Esophagus (tissue), 2 donors: ENCODE measurements at regions not wholly inside any gene's neighbourhood (a gene's known extent, or its start where the extent isn't known, plus 50 kb on each side); places are given as distances from the start of the nearest gene placed in this dataset.
"Not testable (repeated sequence)": the region's sequence is repeated elsewhere in the genome, so short reads cannot be mapped to it uniquely, and the experiment has no call there.

Source experiments
- H3K27ac ChIP-seq, 2 donors: one replicate each; pipeline ENCODE4 v1.5.1; 2013; ENCODE audit warnings: low read depth in 2 of 2, mild to moderate bottlenecking in 2 of 2, inconsistent platforms in 1 of 2, low read length in 1 of 2, moderate library complexity in 1 of 2
- H3K27me3 ChIP-seq, 2 donors: one replicate each; pipeline ENCODE4 v1.6.1; 2013; ENCODE audit warnings: low read length in 2 of 2, control low read depth in 1 of 2, mild to moderate bottlenecking in 1 of 2; ENCODE audit not compliant: insufficient read depth in 2 of 2, control insufficient read depth in 1 of 2
- H3K36me3 ChIP-seq, 2 donors: one replicate each; pipeline ENCODE4 v1.6.1; 2013; ENCODE audit warnings: low read length in 1 of 2; ENCODE audit not compliant: control insufficient read depth in 2 of 2, insufficient read depth in 2 of 2
- H3K4me1 ChIP-seq, 2 donors: one replicate each; pipeline ENCODE4 v1.6.1; 2013; ENCODE audit warnings: low read length in 1 of 2; ENCODE audit not compliant: control insufficient read depth in 2 of 2, insufficient read depth in 2 of 2
- H3K4me3 ChIP-seq, 2 donors: one replicate each; pipeline ENCODE4 v1.5.1; 2013; ENCODE audit warnings: low read length in 2 of 2, mild to moderate bottlenecking in 2 of 2, low read depth in 1 of 2, moderate library complexity in 1 of 2
- H3K9me3 ChIP-seq, 2 donors: one replicate each; pipeline ENCODE4 v1.6.1; 2013; ENCODE audit warnings: mild to moderate bottlenecking in 2 of 2, low read depth in 1 of 2, low read length in 1 of 2, moderate library complexity in 1 of 2; ENCODE audit not compliant: control insufficient read depth in 2 of 2, insufficient read depth in 1 of 2
- WGBS, 2 donors: extraction: QIAGEN DNeasy Blood & Tissue Kit; methylation state at CpG; one replicate each; pipeline ENCODE4 v1.1.7; 2013; 5-methylcytosine and 5-hydroxymethylcytosine counted together
- donor health status: healthy with polysubstance abuse.
- donor health status: Bipolar disorder and iron deficiency.

DNA sequence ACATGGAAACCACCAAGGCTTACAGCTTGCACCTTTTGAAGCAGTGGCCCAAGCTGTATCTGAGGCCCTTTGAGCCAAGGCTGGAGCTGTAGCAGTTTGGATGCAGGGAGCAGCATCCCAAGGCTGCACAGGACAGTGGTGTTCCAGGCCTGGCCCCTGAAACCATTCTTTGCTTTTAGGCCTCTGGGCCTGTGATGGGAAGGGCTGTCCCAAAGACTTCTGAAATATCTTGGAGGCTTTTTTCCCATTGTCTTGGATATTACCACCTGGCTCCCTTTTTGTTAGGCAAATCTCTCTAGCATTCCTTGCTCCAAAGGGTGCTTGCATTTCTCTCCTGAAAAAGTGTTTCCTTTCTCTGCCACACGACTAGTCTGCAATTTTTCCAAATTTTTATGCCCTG lies 302.8 kb upstream of the MDFIC2 start:
- Histone ChIP-seq H3K27me3 (no peaks in the 10 kb centered on the region), H3K9me3 (peaks cover 0 to 3% of the 10 kb centered on the region in 2 donors), H3K4me3 (no peak overlapping the region), H3K4me1 (no peaks in the 10 kb centered on the region), H3K36me3 (no peaks in the 10 kb centered on the region), H3K27ac (no peak overlapping the region)
- WGBS, 2 donors, result 0 to 11% methylated on average over 1 of the region's 1 CpG

DNA sequence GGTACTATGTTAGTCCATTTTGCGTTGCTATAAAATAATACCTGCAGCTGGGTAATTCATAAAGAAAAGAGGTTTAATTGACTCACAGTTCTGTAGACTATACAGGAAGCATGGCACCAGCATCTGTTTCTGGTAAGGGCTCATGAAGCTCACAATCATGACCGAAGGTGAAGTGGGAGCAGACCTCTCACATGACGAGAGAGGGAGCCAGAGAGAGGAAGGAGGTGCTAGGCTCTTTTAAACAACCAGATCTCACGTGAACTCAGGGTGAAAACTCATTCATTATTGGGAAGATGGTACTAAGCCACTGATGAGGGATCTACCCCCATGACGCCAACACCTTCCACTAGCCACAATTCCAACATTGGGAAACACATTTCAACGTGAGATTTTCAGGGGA lies 301.7 kb upstream of the MDFIC2 start:
- Histone ChIP-seq H3K4me3 (no peak overlapping the region), H3K36me3 (no peaks in the 10 kb centered on the region), H3K9me3 (peaks cover 0 to 3% of the 10 kb centered on the region in 2 donors), H3K27ac (no peak overlapping the region), H3K27me3 (no peaks in the 10 kb centered on the region), H3K4me1 (no peaks in the 10 kb centered on the region)
- WGBS, 2 donors, result 85 to 86% methylated on average over 6 of the region's 6 CpGs

DNA sequence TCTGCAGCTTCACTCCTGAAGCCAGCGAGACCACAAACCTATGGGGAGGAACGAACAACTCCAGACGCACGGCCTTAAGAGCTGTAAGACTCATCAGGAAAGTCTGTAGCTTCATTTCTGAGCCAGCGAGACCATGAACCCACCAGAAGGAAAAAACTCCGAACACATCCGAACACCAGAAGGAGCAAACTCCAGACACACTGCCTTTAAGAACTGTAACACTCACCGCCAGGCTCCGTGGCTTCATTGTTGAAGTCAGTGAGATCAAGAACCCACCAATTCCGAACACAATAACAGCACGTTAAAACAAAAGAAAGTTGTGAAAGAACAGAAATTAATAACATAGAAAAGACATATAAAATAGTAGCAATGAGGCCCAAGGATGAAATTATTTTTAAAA lies 300.5 kb upstream of the MDFIC2 start:
- H3K27me3 ChIP-seq, result no peaks in the 10 kb centered on the region
- 96% methylated on average over 11 of the region's 11 CpGs for WGBS, 2 donors
- H3K4me3 ChIP-seq, result no peak overlapping the region
- no peaks in the 10 kb centered on the region for H3K36me3 ChIP-seq
- H3K9me3 ChIP-seq, result peaks cover 0 to 3% of the 10 kb centered on the region in 2 donors
- no peaks in the 10 kb centered on the region for H3K4me1 ChIP-seq
- no peak overlapping the region for H3K27ac ChIP-seq

DNA sequence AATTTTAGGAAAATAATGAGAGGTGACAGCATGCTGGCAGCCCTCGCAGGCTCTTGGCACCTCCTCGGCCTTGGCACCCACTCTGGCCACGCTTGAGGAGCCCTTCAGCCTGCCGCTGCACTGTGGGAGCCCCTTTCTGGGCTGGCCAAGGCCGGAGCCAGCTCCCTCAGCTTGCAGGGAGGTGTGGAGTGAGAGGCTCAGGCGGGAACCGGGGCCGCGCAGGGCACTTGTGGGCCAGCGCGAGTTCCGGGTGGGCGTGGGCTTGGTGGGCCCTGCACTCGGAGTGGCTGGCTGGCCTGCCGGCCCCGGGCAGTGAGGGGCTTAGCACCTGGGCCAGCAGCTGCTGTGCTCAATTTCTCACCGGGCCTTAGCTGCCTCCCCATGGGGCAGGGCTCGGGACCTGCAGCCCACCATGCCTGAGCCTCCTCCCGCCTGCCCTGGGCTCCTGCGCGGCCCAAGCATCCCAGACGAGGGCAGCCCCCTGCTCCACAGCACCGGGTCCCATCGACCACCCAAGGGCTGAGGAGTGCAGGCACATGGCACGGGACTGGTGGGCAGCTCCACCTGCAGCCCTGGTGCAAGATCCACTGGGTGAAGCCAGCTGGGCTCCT lies 299.3 kb upstream of the MDFIC2 start:
- H3K4me3 ChIP-seq, result not testable (repeated sequence)
- WGBS, 2 donors, result 90 to 92% methylated on average over 23 to 25 of the region's 25 CpGs

DNA sequence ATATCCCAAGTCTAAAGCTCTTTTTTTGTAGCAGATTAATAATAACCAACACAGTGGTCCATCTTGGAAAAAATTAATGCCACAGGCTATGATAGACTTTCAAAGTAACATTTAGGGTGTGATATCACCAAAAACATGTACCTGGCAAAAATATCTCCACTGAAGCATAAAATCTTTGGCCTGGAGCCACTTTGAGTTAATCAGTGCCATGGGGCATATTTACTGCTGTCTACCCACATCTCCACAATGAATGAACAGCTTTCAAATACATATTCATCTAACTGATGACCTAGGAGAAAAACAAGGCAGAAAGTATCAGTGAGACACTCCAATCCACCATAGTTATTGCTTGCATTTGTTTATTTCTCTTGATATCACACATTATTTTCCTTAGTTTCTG lies 296.0 kb upstream of the MDFIC2 start:
- no peaks in the 10 kb centered on the region for H3K36me3 ChIP-seq
- peaks cover 0 to 3% of the 10 kb centered on the region in 2 donors for H3K9me3 ChIP-seq
- no peak overlapping the region for H3K27ac ChIP-seq
- no peak overlapping the region for H3K4me3 ChIP-seq
- no peaks in the 10 kb centered on the region for H3K4me1 ChIP-seq
- no peaks in the 10 kb centered on the region for H3K27me3 ChIP-seq

More for the DNA sequence above, 299.3 kb upstream of the MDFIC2 start:
- H3K36me3 ChIP-seq, H3K9me3 ChIP-seq, H3K27me3 ChIP-seq, H3K4me1 ChIP-seq, H3K27ac ChIP-seq: not testable (repeated sequence)

DNA sequence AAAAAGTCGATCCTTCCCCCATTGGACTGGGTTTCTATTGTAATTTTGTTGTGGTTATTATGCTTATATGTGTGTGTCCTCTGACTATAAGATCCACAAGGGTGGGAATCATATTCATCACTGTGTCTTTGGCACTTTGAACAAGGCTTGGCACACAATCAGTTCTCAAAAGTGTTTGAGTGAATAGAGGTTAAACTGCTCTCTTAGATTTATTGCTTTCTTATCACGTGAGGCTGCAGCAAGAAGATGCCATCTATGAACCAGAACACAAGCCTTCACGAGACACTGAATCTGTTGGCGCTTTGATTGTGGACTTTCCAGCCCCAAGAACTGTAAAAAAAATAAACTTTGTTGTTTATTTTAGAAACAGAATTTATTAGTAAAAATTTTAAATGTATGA lies 295.0 kb upstream of the MDFIC2 start:
- Histone ChIP-seq H3K4me3 (no peak overlapping the region), H3K9me3 (peaks cover 0 to 3% of the 10 kb centered on the region in 2 donors), H3K27ac (no peak overlapping the region), H3K4me1 (no peaks in the 10 kb centered on the region), H3K36me3 (no peaks in the 10 kb centered on the region), H3K27me3 (no peaks in the 10 kb centered on the region)
- 66 to 69% methylated on average over 4 of the region's 4 CpGs for WGBS, 2 donors

GRCh38 chr3:70606018-70606417 lies 293.6 kb upstream of the MDFIC2 start:
- Histone ChIP-seq H3K4me3 (no peak overlapping the region), H3K27me3 (no peaks in the 10 kb centered on the region), H3K36me3 (no peaks in the 10 kb centered on the region), H3K27ac (no peak overlapping the region), H3K9me3 (no peaks in the 10 kb centered on the region), H3K4me1 (no peaks in the 10 kb centered on the region)

- no peak overlapping the region for H3K4me3 ChIP-seq
- no peaks in the 10 kb centered on the region for H3K36me3 ChIP-seq
- WGBS, 2 donors, result 54 to 59% methylated on average over 3 of the region's 3 CpGs
- no peak overlapping the region for H3K27ac ChIP-seq
- no peaks in the 10 kb centered on the region for H3K27me3 ChIP-seq
- H3K9me3 ChIP-seq, result no peaks in the 10 kb centered on the region
- no peaks in the 10 kb centered on the region for H3K4me1 ChIP-seq
Measured at GRCh38 chr3:70603103-70603502, 290.7 kb upstream of the MDFIC2 start.

DNA sequence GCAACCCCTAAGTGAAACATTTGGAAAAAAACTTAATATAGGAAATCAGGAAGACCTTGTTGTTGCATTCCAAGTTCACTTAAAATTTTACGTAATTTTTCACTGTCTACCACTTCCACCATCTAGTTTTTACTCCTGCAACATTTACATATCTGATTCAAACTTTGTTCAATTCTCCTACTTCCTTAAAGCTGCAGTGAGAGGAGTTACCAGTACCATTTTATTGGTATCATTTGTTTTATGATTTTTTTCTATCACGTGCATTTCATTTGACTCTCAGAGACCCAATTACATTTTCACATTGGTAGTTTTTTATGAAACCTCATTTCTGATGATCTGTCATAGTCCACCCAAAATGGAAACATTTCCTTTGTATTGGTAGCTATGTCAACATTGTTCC lies 284.9 kb upstream of the MDFIC2 start:
- 95% methylated on average over 2 of the region's 2 CpGs for WGBS, 2 donors
- no peaks in the 10 kb centered on the region for H3K9me3 ChIP-seq
- H3K27ac ChIP-seq, result no peak overlapping the region
- H3K36me3 ChIP-seq, result no peaks in the 10 kb centered on the region
- no peak overlapping the region for H3K4me3 ChIP-seq
- no peaks in the 10 kb centered on the region for H3K27me3 ChIP-seq
- H3K4me1 ChIP-seq, result no peaks in the 10 kb centered on the region

- Histone ChIP-seq H3K9me3 (no peaks in the 10 kb centered on the region), H3K27me3 (no peaks in the 10 kb centered on the region), H3K4me3 (no peak overlapping the region), H3K27ac (no peak overlapping the region), H3K36me3 (no peaks in the 10 kb centered on the region), H3K4me1 (no peaks in the 10 kb centered on the region)
- WGBS, 2 donors, result 92 to 95% methylated on average over 4 of the region's 4 CpGs
Measured at GRCh38 chr3:70583682-70584081, 271.2 kb upstream of the MDFIC2 start.
